HG03432 (cell line): ENCODE measurements at regions not wholly inside any gene's neighbourhood (a gene's known extent, or its start where the extent isn't known, plus 50 kb on each side); places are given as distances from the start of the nearest gene placed in this dataset.

Experiments
- ATAC-seq: cut with Tn5 transposase; IDR thresholded peaks from one replicate; pipeline ENCODE4 v1.9.1; 2021; ENCODE audit warnings: mild to moderate bottlenecking, moderate library complexity; ENCODE audit not compliant: unreplicated experiment

DNA sequence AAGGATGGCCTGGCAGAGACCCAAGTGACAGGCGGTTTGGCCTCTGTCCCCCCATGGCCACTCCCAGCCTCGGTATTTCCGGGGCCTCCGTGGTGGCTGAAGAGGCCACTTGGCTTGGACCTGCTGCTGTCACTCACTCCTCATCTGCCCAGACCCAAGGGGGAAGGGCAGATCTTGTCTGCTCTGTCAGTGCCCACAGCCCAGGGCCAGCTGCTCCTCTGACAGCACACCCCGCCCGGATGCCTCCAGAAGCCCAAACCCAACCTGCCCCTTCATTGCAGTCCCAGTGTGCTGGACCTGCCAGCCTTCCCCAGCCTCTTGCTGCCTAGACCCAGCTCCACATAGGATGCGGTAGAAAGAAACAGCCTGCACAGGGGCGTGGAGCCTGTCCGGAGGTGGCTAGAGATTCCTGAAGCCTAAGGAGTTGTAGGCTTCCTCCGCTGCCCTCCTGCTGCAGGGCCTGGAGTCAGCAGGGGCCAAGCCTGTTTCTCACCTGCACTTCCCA lies 52.0 kb downstream of the MAGEF1 start:
- no peak for ATAC-seq

DNA sequence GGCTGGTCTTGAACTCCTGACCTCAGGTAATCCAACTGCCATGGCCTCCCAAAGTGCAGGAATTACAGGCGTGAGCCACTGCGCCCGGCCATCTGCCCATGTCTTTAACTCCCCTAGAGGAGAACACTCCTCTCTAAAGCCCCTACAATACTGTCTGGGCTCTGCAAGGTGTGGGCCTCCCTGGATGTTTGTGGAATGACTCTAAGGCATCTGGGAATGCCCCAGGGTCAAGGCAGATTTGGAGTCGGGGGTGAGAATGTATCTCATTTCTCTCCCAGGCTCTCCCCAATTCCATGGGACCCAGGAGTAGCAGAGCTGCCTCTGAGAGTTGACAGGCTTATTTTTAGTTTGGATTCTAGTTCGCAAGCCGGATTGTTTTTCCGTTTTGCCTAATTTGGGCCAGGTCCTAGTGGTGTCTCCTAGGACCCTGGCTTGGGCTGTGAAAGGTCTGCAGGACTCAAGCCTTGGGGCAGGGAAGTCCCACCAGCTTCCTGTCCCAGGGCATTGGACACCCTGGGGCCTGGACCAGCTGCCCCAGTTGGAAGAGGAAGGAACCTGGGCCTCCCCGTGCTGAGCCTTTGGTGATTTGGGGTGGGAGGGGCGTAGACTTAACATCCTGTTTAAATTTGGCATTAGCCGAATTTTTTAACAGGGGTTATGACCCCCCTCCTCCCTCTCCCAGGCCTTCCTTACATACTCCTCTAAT lies 53.5 kb downstream of the MAGEF1 start:
- ATAC-seq, result no peak

DNA sequence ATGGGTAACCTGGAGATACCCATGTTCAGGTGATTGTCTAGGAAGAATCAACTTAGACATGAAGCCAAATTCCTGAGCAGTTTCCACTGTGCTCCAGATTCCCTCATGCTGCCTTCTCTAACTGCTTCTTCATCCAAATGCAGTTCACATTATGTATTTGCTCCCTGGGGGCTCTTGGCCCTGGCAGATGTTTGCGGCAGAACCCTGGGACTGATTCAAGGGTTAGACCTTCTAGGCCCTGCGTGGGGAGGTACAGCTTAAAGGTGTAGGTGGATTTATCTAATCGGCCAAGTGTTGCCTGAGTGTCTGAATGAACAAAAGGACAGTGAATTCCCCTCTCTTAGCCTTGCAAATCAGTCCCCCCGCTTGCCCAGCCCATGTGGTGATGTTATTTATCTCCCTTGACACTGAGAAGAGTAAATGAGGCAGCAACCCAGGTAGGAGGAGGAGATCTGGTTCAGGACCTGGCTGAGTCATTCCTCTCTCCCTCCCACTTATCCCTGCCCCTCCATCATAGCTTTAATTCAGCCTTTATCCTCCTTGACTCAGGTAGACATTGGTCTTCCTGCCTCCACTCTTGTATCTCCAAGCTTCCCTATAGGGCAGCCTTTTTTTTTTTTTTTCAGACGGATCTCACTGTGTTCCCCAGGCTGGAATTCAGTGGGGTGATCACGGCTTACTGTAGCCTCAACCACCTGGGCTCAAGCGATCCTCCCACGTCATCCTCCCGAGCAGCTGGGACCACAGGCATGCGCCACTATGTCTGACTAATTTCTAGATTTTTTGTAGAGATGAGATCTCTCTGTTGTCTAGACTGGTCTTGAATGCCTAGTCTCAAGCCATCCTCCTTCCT lies 54.8 kb downstream of the MAGEF1 start:
- peak; percentile 90 for ATAC-seq

DNA sequence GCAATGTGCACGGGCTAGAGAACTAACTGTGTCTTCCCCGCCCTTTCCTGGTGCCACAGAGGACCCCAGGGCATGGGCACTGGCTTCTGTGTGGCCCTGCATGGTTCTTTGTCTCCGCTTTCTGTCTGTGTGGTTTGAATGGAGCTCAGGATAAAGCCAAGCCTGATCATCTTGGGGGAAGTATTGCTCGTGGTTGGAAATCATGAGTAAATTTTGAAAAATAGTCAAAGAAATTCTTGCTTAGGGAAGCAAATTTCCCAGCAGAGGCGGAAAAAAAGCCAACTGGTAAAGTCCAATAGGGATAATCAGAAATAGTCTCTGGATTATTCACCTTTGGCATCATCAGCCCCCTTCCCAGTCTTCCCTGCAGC lies 55.4 kb downstream of the MAGEF1 start:
- no peak for ATAC-seq

DNA sequence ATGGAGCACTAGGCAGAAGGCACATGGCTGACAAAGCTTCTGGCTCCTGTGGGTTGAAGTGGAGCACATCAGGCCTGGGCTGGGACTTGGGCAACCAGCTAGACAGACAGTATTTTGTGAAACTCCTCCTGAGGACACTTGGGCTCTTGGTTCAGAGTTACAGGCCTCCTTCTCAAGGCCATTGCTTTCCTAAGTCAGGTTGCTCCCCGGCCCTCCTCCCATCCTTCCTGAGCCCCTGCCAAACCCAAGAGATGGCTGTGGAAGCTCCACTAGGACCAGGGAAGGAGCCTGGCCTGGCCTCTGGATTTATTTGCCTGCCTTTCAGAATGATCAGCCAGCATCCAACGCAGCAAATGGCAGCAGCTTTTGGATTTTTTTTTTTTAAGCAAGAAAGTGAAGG lies 56.3 kb downstream of the MAGEF1 start:
- ATAC-seq, result no peak

DNA sequence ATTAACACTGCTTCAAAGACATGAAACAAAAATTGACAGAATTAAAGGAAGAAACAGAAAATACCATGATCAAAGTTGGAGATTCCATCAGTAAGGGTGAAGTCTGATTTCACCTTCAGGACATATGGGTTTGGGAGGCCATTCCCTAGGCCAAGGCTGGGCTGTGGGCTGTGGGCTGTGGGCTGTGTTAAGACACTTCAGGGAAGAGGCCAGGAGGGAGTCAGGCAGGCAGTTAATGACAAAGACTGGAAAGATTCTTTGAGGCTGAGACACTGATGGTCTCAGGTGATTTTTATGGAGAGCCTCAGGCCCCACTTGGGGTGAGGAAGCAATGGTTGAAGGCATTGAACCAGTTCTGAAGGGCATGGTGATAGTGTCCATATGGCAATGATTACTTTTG lies 57.5 kb downstream of the MAGEF1 start:
- no peak for ATAC-seq

DNA sequence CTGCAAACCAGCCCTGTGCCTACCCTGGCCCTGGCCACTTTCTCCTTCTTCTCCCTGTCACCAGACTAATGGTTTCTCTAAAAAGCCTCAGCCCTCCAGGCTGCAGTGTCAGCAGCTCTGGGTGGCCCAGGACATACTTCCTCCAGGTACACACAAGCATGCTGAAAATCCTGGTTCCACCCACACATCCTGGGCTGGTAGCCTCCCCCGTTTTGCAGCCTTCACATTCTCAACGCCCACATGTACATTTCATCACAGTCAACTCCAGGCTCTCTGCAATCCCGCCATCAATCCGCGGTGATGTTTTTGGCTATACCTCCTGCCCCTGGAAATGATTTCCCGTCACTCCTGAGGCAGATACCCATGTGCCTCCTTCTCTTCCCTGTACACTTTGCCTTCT lies 59.4 kb downstream of the MAGEF1 start:
- ATAC-seq, result no peak

DNA sequence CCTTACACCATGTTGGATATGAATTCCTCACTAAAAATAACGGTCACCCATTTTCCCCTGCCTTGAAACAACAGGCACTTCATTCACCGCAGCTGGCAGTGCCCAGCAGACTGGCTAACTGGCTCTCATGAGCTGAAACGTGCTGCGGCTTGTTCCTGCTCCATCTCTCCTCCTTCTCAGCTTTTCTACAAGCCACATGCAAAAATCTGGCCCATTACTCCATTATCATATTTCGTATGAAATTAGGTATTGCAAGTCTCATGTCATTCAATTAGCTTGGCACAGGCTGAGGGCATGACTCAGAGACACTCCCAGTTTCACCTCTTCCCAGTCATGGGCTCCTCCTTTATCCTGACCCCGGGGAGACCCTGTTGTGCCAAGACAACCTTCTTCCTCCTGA lies 60.0 kb downstream of the MAGEF1 start:
- no peak for ATAC-seq

DNA sequence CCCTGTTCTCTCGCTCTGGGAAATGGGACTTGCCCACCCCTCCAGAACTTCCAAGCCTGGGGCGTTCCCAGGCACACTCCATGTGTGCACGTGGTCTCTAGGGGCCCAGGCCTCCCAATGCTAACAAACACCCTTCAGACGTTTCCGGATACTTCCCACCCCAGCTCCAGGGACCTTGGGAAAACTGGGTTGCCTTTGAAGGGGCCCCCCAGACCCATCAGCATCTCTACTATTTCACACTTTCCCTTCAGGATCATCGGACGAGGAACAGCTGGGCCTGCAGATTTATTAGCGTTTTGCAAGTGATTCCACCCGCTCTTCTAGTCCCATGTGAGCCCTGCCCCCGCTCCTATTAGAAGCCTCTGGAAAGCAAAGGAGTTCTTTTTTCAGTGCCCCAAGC lies 63.2 kb downstream of the MAGEF1 start:
- no peak for ATAC-seq

DNA sequence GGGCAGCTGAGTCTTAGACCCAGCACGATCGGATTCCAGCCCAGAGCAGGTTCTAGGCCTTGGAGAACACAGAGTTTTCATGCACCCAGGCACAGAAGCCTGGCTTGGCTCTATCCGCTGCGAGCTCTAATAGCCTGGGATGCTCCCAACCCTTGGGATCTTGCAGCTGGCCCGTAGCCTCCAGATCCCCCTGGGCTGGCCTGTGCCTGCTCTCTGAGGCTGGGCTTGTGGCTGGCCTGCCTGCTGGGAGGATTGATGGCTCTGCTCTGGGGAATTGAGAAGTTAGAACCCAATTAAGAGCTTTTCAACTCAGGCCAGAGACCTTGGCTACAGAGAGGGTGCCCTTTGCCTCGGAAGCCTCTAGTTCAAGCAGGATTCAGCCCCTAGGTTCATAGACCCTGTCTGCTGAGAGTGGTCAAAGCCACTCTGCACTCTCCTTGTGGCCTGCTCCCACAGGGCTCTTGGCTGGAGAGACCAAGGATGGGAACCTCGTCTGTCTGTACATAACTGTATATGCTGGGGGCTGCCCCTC lies 64.4 kb downstream of the MAGEF1 start:
- ATAC-seq, result no peak

DNA sequence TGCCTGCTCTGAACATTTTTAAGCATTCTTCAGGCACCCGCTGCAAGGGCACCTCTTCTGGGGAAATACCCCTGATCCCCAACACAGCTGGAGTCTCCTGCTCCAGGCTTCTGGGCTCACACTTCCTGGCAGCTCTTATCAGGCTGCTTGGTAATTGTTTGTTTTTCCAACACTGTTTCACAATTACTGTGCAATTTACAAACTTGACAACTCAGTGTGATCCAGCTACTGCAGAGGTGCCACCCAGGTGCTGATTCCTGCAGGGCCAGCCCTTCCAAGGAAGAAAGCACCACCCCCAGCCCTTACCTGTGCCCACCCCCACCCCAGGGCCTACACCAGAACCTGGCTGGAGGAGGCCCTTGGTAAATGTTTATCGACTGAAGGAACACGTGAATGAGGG lies 66.5 kb downstream of the MAGEF1 start:
- no peak for ATAC-seq

DNA sequence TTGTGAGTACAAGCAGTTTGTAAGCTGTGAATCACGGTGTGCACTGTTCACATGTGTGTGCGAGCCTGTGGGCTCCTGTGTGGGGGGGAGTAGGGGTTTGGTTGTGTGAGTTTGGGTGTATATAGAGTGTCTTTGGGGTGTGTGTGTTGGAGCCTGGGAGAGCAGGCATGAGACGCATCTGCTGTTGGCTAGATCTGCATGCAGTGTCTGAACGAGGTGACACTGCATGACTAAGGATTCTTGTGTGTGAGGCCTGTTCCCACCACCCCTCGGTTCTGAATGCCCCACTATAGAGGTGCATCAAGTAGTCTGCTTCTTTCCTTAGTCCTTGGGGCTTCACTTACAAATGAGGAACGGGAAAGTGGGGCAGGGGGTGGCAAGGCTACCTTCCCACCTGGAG lies 68.4 kb downstream of the MAGEF1 start:
- ATAC-seq, result no peak

DNA sequence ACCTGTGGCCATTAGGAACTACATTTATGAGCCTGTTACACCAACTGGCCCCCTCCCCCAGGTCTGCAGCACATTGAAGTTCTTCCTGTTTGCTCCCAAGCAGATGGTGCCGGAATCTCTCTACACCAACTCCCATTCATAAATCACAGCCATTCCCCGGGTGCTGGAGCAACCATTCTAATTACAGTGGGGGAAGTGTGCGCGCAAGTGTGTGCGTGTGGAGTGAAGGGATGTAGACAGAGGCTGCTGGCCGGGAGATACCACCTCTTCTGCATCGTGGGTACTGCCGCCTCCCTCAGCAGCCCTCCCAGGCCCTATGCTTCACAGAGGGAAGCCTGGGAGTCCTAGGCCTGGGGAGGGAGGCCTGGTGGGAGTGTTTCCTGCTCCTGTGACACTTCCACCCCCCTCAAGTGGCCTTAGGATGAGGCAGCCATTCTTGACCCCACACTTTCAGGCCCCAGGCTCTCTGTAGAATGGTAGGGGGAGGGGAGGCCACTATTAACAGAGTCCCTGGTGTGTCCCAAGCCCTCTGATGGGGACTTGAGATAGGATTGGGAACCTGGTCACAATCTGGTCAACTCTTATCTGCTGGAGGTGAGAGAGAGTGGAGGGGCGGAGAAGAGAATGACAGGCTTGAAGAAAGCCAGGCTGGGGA lies 69.1 kb downstream of the MAGEF1 start:
- no peak for ATAC-seq

DNA sequence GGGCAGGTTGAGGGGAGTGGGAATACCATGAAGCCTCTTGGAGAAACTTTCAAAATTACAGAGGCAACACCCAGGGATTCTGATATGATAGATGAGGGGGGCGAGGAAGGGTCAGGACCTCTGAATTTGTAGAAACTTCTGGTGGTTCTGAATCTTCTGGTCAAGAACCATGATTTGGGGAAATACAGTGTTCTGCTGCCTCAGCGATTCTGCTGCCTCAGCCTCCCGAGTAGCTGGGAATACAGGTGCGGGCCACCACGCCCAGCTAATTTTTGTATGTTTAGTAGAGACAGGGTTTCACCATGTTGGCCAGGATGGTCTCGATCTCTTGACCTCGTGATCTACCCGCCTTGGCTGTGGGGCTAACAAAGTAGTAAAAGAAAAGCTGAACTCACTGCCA lies 70.4 kb downstream of the MAGEF1 start:
- no peak for ATAC-seq

DNA sequence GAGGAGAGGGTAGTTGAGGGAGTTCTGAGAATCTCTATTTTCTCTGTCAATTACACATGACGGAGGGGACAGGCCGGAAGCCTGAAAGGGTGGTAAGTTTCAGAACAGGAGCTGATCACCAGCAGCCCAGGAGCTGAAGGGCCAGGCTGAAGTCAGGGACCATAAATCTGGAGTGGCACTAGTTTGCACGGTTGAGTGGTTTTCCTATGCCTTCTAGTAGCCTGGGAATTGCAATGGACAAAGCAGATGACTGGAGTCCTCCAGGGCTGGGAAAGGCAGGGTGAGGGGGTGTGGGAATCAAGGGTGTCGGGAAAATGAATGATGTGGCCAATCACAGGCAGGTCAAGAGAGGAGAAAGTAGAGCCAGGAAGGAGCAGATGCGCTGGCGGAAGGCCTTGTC lies 72.5 kb downstream of the MAGEF1 start:
- ATAC-seq, result no peak

DNA sequence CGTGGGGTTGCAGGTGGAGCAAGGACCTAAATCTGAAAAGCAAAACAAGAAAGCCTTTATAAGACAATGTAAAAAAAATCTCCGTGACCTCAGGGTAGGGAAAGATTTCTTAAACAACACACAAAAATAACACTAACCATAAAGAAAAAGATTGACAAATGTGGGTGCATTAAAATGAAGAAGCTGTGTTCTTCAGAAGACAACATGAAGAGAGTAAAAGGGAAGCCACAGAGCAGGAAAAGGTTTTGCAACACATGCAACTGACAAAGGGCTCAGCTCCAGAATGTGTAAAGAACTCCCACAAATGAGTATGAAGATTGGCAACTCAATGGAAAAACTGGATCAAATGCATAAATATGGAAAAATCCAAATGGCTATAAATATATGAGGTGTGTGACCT lies 74.2 kb downstream of the MAGEF1 start:
- ATAC-seq, result no peak

DNA sequence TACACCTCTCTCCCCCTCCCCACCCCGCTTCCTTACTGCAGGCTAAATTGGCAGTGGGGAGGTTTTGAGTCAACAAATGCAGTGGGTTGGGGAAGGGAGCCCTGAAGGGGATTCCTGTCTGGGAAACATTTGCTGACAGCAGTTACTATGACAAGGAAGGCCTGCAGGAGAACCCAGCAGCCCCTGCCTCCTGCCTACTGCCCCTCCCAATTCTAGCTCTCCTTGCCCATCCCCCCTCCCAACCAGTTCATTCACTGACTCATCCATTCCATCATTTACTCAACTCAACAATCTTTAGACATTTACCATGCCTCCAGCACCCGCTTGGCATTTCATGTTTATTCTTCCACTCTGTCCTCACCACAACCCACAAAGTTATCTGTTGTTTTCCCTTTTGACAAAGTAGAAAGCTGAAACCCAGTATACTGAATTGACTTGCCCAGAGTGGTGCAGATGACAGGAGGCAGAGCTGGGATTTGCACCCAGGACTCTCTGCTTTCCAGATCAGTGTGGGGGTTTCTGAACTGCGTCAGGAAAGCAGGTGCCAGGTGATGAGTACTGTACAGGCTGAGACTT lies 75.0 kb downstream of the MAGEF1 start:
- ATAC-seq, result no peak

DNA sequence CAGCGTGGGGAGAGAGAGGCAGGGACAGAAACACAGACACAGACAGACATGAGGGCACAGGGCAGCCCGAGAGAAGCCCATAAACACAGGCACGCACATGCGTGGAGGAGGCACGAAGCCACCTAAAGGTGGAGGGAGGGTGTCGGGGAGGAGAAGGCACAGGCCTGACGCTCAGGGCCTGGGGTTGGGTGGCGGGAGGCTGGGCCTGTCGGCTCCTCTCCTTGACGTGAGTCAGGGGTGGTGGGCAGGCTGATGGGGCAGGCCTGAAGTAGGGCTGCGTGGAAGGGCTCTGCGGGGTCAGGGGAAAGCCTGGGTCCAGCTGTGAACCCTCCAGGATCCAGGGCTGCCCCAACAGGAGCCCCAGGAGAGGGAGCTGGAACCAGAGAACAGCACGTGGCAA lies 74.2 kb downstream of the EPHB3 start:
- no peak for ATAC-seq

DNA sequence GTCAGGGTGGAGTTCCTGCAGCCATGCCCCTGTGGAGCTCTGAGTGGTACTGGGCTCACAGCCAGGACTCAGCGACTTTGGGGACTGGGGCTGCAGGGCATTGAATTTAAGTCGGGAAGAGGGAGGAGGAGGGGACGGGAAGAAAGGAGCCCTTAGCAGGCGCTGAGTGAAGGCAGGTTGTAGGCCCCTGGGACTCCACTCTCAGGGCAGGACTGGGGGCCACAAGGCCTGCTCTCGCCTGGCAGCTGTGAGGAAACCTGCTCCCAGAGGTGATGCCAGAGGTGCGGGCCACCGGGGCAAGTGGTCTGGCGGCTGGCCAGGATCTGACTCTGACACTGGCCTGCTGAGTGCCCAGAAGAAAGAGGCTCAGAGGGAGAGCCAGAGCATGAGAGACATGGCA lies 73.5 kb downstream of the EPHB3 start:
- no peak for ATAC-seq

DNA sequence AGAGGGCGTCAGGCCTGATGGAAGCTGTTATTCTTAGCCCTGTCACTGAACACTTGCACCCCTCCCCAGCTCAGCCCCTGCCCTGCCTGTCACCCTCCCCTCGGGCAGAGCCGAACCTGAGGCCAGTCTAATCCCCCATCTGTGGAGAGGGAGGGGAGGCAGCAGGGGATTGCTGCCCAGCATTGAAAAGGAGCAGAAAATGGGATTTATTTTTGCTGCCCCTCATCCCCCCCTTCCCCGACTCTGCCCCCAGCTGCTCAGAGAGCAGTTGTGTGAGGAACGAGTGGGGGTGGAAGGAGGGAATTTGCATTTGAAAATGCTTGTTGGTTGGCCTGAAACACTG lies 71.6 kb downstream of the EPHB3 start:
- no peak for ATAC-seq

DNA sequence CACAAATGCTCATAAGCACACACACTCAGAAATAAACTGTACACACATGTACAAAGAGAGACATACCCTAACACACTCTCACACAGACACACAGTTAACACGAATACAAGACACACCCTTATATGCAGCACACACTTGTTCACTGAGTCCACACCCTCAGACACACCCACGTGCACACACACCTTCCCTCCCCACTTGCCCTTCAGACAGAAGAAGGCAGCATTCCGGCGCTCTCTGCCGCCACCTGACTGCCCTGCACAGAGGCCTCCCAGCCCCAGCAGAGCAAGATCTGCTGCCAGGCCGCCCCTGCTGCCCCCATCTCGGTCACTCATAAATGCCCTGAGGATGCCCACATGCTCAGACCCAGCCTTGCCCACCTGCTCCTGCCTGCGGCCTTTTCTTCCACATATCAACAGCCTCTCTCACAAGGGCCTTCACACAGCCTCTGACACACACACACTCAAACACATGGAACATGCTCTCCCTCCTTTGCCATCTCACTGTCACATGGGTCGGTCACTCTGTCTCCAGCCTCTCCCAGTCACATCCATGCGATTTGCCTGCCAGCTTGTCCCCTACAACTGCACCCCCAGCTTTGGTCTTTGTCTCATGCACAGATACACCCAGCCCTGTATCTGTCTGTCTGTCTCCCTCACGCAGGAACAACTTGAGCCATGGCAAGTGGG lies 71.1 kb downstream of the EPHB3 start:
- no peak for ATAC-seq
